IPS-15b (cell line): ENCODE measurements at regions not wholly inside any gene's neighbourhood (a gene's known extent, or its start where the extent isn't known, plus 50 kb on each side); places are given as distances from the start of the nearest gene placed in this dataset.

Experiments used
- H3K27me3 ChIP-seq: one replicate; pipeline ENCODE4 v1.6.1; 2013; ENCODE audit warnings: low read length; ENCODE audit not compliant: control insufficient read depth, insufficient read depth
- H3K36me3 ChIP-seq: one replicate; pipeline ENCODE4 v1.6.1; 2013; ENCODE audit warnings: low read length; ENCODE audit not compliant: control insufficient read depth, insufficient read depth
- H3K4me1 ChIP-seq: one replicate; pipeline ENCODE4 v1.6.1; 2013; ENCODE audit warnings: mild to moderate bottlenecking, low read length; ENCODE audit not compliant: control insufficient read depth, insufficient read depth
- H3K4me3 ChIP-seq: one replicate; pipeline ENCODE4 v1.5.1; 2013; ENCODE audit warnings: low read depth, low read length
- H3K9ac ChIP-seq: one replicate; pipeline ENCODE4 v1.6.1; 2013; ENCODE audit warnings: low read depth, mild to moderate bottlenecking, low read length
- H3K9me3 ChIP-seq: one replicate; pipeline ENCODE4 v1.6.1; 2013; ENCODE audit warnings: mild to moderate bottlenecking, low read length; ENCODE audit not compliant: control insufficient read depth, insufficient read depth

- H3K27me3 ChIP-seq, result no peaks in the 10 kb centered on the region
- H3K36me3 ChIP-seq, result no peaks in the 10 kb centered on the region
- H3K9ac ChIP-seq, result no peak overlapping the region
- H3K4me3 ChIP-seq, result no peak overlapping the region
- H3K4me1 ChIP-seq, result peaks cover 5% of the 10 kb centered on the region
- no peaks in the 10 kb centered on the region for H3K9me3 ChIP-seq
Observed at GRCh38 chr10:3482200-3482993, 302.6 kb downstream of the KLF6 start.

- no peak overlapping the region for H3K9ac ChIP-seq
- H3K36me3 ChIP-seq, result no peaks in the 10 kb centered on the region
- H3K4me1 ChIP-seq, result peaks cover 3% of the 10 kb centered on the region
- no peaks in the 10 kb centered on the region for H3K27me3 ChIP-seq
- H3K4me3 ChIP-seq, result no peak overlapping the region
- H3K9me3 ChIP-seq, result no peaks in the 10 kb centered on the region
Observed at GRCh38 chr10:3481496-3481895, 303.5 kb downstream of the KLF6 start.

- Histone ChIP-seq H3K4me1 (peaks cover 3% of the 10 kb centered on the region), H3K9ac (no peak overlapping the region), H3K27me3 (no peaks in the 10 kb centered on the region), H3K9me3 (no peaks in the 10 kb centered on the region), H3K36me3 (no peaks in the 10 kb centered on the region), H3K4me3 (no peak overlapping the region)
Observed at GRCh38 chr10:3480990-3481315, 304.1 kb downstream of the KLF6 start.

- no peaks in the 10 kb centered on the region for H3K9me3 ChIP-seq
Observed at GRCh38 chr10:3480281-3480989, 304.6 kb downstream of the KLF6 start.

GRCh38 chr10:3478632-3479240 is 306.2 kb upstream of the PITRM1 start:
- Histone ChIP-seq H3K4me1 (peaks cover 3% of the 10 kb centered on the region), H3K9ac (no peak overlapping the region), H3K27me3 (no peaks in the 10 kb centered on the region), H3K9me3 (no peaks in the 10 kb centered on the region), H3K4me3 (no peak overlapping the region), H3K36me3 (no peaks in the 10 kb centered on the region)

More at GRCh38 chr10:3480281-3480989, 304.6 kb downstream of the KLF6 start:
- Histone ChIP-seq H3K4me1 (peaks cover 3% of the 10 kb centered on the region), H3K27me3 (no peaks in the 10 kb centered on the region), H3K9ac (no peak overlapping the region), H3K36me3 (no peaks in the 10 kb centered on the region), H3K4me3 (no peak overlapping the region)

- Histone ChIP-seq H3K27me3 (no peaks in the 10 kb centered on the region), H3K4me3 (no peak overlapping the region), H3K9ac (no peak overlapping the region), H3K36me3 (no peaks in the 10 kb centered on the region), H3K9me3 (no peaks in the 10 kb centered on the region), H3K4me1 (peaks cover 3% of the 10 kb centered on the region)
Observed at GRCh38 chr10:3478153-3478552, 305.6 kb upstream of the PITRM1 start.

- Histone ChIP-seq H3K4me3 (no peak overlapping the region), H3K4me1 (peaks cover 3% of the 10 kb centered on the region), H3K9ac (no peak overlapping the region), H3K9me3 (no peaks in the 10 kb centered on the region), H3K27me3 (no peaks in the 10 kb centered on the region), H3K36me3 (no peaks in the 10 kb centered on the region)
Observed at GRCh38 chr10:3477683-3478082, 305.1 kb upstream of the PITRM1 start.

- no peaks in the 10 kb centered on the region for H3K4me1 ChIP-seq
- H3K27me3 ChIP-seq, result no peaks in the 10 kb centered on the region
- no peaks in the 10 kb centered on the region for H3K36me3 ChIP-seq
- H3K9ac ChIP-seq, result no peak overlapping the region
- no peak overlapping the region for H3K4me3 ChIP-seq
- H3K9me3 ChIP-seq, result no peaks in the 10 kb centered on the region
Observed at GRCh38 chr10:3476640-3477448, 304.3 kb upstream of the PITRM1 start.

GRCh38 chr10:3476186-3476585 is 303.6 kb upstream of the PITRM1 start:
- Histone ChIP-seq H3K36me3 (no peaks in the 10 kb centered on the region), H3K4me1 (no peaks in the 10 kb centered on the region), H3K9ac (no peak overlapping the region), H3K9me3 (no peaks in the 10 kb centered on the region), H3K4me3 (no peak overlapping the region), H3K27me3 (no peaks in the 10 kb centered on the region)

- no peak overlapping the region for H3K4me3 ChIP-seq
- H3K4me1 ChIP-seq, result no peaks in the 10 kb centered on the region
- H3K9ac ChIP-seq, result no peak overlapping the region
- no peaks in the 10 kb centered on the region for H3K36me3 ChIP-seq
- H3K27me3 ChIP-seq, result no peaks in the 10 kb centered on the region
- no peaks in the 10 kb centered on the region for H3K9me3 ChIP-seq
Observed at GRCh38 chr10:3475367-3475766, 302.8 kb upstream of the PITRM1 start.

GRCh38 chr10:3474266-3474665 is 301.7 kb upstream of the PITRM1 start:
- Histone ChIP-seq H3K36me3 (no peaks in the 10 kb centered on the region), H3K9ac (no peak overlapping the region), H3K27me3 (no peaks in the 10 kb centered on the region), H3K9me3 (no peaks in the 10 kb centered on the region), H3K4me1 (no peaks in the 10 kb centered on the region), H3K4me3 (no peak overlapping the region)
